ENCODE measurements at regions not wholly inside any gene's neighbourhood (a gene's known extent, or its start where the extent isn't known, plus 50 kb on each side); places are given as distances from the start of the nearest gene placed in this dataset.
A peak's percentile ranks its signal among the peaks of the same experiment; 100 is the strongest.
"Not testable (repeated sequence)": the region's sequence is repeated elsewhere in the genome, so short reads cannot be mapped to it uniquely, and the experiment has no call there.

- DNase-seq, result no peak
Measured at GRCh38 chr5:74400067-74400466, 240.5 kb downstream of the ENC1 start.

GRCh38 chr5:74396913-74397622 is 243.5 kb downstream of the ENC1 start:
- DNase-seq, result peak; percentile 31

- DNase-seq, result peak; percentile 41
Measured at GRCh38 chr5:74394916-74395880, 245.3 kb downstream of the ENC1 start.

DNA sequence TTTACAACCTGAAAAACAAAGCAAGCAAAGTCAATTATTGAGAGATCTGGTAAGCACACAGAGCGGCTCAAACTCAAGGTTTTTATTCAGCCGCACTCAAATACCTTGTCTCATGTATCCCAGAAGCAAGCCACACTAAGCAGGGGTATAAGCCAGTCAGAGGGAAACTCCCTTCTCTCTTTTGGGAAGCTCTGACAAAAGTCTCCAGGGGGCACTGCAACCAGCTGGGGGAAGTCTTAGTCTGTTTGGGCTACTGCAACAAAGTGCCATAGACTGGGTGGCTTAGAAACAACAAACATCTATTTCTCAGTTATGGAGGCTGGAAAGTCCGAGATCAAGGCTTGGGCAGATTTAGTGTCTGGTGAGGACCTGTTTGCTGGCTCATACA is 246.0 kb downstream of the ENC1 start:
- DNase-seq, result peak; percentile 26

DNA sequence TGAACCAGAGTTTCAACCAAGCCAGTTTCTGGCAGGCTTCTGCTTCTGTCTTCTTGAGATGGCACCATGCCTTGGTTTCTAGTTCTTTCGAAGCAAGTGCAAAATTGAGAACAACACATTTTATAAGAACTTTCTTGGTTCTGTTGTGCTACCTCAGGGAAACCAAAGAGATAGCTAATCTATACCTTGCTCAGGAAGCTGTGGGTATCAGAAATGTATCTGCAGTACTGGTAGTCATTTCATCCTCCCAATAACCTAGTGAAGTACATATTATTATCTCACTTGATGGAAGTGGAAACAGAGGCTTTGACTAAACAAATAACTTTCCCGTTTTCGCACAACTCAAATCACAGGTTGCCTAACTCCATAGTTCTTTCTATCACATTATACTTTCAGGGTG is 246.6 kb downstream of the ENC1 start:
- no peak for DNase-seq

DNA sequence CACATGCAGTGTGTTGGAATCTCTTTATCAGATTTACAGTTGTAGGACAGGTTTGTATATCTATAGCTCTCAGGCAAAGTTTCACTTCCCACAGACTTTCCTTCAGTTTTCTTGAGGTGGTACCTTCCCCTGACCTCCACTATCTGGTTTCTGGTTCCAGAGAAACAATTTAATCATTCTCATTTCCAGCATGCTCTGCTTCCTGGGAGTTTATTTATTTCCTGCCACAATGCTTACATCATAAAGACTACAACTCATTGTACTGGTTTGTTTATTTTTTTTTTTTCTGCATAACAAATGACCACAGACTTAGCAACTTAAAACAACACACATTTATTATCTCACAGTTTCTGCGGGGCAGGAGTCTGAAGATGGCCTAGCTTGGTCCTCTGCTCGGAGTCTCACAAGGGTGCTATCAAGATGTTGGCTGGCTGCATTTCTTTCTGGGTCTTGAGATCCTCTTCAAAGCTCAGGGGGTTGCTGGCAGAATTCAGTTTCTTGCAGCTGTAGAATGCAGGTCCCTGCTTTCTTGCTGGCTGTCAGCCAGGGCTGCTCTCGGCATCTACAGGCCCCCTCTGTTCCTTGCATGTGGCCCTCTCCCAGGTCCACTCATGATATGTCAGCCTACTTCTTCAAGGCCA is 247.7 kb downstream of the ENC1 start:
- no peak for DNase-seq

DNA sequence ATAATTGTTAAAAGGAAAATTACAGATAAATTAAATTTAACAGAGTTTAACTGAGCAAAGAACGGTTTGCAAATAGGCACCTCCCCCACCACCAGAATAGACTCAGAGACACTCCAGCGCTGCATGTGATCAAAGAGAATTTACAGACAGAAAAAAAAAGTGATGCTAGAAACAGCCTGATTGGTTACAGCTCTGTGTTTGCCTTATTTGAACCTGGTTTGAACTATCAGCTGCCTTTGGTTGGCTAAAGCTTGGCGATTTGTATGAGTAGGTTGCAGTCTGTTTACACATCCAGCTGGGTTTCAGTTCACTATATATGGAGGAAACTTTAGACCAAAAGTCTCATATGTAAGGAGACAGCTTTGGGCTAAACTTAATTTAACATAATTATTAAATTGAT is 249.1 kb downstream of the ENC1 start:
- DNase-seq, result no peak

- no peak for DNase-seq
Measured at GRCh38 chr5:74390822-74391221, 249.7 kb downstream of the ENC1 start.

- DNase-seq, result no peak
Measured at GRCh38 chr5:74390306-74390637, 250.3 kb downstream of the ENC1 start.

DNA sequence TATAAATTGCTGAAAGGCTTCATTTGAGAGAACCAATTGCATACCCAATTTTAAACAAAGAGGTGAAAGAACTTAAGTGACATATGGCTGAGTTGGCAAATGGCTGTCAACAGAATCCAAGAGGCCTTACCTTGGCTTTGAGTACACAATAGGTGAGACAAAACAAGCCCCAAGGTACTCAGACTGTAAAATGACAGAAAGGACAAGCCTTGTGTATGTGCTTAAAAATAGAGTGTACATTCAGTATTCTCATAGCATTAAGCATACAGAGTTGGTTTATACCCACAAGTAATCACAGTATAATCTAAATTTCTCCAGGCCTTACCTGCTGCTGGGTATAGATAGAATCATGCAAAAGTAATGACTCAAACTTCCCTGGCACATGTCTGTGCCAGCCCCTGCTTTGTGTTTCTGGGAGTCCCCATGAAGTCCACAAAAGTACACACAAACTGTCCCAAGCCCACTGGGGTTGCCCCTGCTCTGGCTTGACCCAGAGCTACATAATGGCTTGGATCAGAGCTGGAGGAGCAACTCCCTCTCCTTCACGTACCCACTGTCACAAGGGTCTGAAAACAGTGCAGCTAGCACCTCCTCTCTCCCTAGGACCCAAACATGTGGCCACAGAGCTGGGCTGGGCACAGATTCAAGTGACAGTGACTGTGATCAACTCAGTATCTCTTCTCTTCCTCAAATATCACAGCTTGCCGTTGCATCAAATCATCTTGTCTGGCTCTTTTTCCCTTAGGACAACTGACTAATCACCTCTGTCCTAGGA is 250.8 kb downstream of the ENC1 start:
- DNase-seq, result no peak

GRCh38 chr5:74388411-74388810 is 252.1 kb downstream of the ENC1 start:
- DNase-seq, result not testable (repeated sequence)

DNA sequence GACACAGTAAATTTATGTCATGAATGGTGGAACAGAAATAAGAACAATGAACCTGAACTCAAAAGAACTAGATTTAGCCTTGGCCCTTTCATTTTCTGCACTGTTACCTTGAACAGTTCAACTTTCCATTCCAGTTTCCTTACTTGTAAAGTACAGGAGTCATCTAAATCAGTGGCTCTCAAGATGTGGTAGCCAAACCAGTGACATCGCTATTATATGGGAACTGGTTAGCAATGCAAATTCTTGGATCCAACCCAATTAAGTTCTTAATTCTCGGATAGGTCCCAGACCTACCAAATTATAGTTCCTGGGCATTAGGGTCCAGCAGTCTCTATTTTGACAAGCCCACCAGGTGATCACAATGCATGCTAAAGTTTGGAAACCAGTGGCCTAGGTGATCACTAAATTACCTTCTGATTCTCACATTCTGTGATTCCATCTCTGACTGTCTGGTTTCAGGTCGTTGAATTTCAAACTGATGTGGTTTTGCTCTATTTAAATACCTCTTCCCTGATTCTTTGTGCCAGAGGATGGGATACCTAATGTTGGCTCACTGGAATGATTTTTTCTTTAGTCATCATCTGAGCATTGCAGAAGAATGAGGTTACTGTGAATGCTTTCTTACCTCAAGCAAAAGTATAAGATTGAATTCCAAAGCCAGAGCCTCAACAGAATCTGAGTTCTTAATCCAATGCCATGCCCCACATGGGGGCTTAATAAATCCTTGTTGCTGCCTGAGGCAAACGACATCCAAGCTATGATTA is 253.8 kb downstream of the ENC1 start:
- DNase-seq, result no peak

DNA sequence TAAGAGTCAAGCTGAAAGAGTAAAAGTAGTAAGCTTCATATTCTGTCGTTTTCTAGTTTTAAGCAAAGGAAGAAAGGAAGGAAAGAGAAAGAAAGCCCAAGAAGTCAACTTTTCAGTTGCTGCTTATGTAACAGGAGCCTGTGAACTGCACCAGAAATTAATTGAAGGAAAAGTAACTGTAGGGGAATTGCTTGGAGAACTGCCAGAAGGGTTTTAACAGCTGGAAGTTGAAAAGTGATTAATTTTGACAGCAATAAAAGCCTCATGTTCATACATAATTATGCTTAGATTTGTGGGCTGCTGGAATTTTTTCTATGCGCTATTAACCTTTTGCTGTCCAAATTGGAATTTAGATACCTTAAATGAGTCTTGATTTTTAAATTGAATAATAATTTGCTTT is 255.7 kb downstream of the ENC1 start:
- DNase-seq, result peak; percentile 27

DNA sequence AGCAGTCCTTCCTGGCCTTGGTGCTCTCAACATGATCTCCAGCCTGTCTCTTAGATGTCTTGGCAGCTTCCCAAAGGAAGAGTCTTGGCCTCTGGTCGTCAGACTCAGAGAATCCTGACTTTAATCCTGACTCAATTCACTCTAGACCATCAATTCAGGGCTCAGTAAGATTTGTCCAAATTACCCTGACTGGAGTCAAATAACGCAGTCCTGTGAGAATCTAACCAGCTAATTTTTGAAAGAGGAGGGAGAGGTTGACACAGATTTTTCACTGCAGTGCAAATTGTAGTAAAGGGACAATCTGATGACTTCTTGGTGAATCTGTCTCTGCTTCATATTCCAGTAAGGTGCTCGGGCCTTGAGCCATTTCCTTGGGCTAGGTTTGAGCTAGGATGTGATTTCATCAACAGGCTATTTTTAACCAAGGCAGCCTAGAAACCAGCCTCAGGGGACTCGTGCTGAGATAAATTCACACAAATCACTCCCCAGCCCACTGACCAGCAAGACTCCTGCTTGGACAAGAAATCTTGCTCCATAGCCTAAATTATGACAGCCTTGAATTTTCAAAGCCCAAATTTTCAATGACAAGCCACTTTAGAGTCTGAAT is 257.4 kb downstream of the ENC1 start:
- no peak for DNase-seq

- no peak for DNase-seq
Measured at GRCh38 chr5:74382123-74382855, 258.2 kb downstream of the ENC1 start.

- peak; percentile 28 for DNase-seq
Measured at GRCh38 chr5:74380193-74380592, 260.3 kb downstream of the ENC1 start.

DNA sequence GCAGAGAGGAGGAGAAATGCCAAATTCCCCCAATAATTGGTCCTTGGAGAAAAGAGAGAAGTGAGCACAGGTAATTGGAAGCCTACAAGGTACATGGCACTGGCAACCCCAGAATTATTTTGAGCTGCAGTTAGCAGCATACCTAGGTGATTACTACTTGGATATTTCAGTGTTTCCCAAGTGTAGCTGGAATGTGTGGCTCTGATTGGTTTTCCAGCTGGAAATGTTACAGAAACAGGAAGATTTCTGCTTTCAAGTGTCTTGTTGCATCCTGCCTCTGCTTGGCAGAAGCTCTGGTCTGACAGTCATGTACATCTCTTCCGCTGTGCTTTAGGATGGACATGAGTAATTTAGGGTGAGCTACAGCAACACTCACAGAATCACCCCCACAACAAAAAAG is 262.1 kb downstream of the ENC1 start:
- no peak for DNase-seq

DNA sequence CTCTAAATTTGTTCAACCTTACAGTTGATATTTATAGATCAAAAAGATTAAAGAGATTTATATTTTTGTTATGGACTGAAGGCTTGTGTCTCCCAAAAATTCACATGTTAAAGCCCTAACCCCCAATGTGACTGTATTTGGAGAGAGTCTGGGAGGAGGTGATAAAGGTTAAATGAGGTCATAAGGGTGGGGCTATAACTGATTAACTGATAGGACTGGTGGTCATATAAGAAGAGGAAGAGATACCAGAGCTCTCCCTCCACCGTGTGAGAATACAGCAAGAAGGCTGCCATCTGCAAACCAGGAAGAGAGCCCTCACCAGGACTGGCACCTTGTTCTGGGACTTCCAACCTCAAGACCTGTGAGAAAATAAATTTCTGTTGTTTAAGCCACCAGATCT is 264.3 kb downstream of the ENC1 start:
- no peak for DNase-seq

- no peak for DNase-seq
Measured at GRCh38 chr5:74375271-74375670, 265.3 kb downstream of the ENC1 start.

DNA sequence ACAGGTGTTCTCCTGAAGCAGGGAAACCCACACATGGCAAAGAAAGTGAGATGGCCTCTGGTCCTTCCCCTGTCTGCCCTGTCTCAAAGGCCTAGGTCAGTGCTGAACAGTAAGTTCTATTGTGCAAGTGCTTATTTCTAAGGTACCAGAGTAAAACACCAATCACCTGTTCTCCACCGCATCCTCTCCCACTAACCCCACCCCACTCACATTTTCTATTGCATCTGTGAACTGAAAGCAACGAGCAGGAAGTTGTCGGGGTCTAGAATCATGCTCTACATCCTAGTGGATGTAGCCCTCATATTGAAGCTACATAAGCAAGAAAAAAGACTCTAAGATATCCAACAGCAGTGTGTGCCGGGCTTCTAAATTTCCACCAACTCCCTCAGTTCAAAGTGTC is 265.9 kb downstream of the ENC1 start:
- DNase-seq, result no peak

- no peak for DNase-seq
Measured at GRCh38 chr5:74373076-74373475, 267.5 kb downstream of the ENC1 start.
